GM23248 (cell line): ENCODE measurements at regions not wholly inside any gene's neighbourhood (a gene's known extent, or its start where the extent isn't known, plus 50 kb on each side); places are given as distances from the start of the nearest gene placed in this dataset.

Experiments
- EZH2 ChIP-seq: fragments of 200-600 bp; sonication (generic); IDR thresholded peaks from 2 replicates; pipeline ENCODE4 v1.6.1; 2018; ENCODE audit warnings: antibody characterized with exemption, mild to moderate bottlenecking; ENCODE audit not compliant: insufficient read depth, poor library complexity, severe bottlenecking
- EZH2phosphoT487 ChIP-seq: fragments of 200-600 bp; sonication (generic); IDR thresholded peaks from 2 replicates; pipeline ENCODE4 v1.6.1; 2018; ENCODE audit warnings: antibody characterized with exemption, moderate library complexity, mild to moderate bottlenecking, low read depth; ENCODE audit not compliant: insufficient read depth

DNA sequence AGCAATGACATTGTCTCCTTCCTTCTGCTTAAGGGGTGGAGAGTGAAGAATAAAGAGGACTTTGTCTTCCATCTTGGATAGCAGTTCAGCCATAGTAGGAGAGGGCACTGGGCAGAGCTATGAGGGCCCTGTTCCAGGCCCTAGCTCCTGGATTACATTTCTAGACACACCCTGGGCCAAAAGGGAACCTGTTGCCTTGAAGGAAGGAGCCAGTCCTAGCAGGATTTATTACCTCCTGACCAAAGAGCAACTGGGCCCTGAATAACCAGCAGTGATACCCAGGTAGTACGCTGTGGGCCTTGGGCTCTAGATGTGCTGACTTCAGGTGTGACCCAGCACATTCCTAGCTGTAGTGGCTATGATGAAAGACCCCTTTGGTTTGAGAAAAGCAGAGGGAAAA, 95.8 kb downstream of the RMI1 start:
- TF ChIP-seq EZH2 (no peak), EZH2phosphoT487 (no peak)
